Fibroblast of pulmonary artery (primary cell): ENCODE measurements at regions not wholly inside any gene's neighbourhood (a gene's known extent, or its start where the extent isn't known, plus 50 kb on each side); places are given as distances from the start of the nearest gene placed in this dataset.

Source experiments
- DNase-seq: peaks from one replicate; pipeline ENCODE4 v3.0.0-alpha.2; 2010; ENCODE audit warnings: low read depth
- H3K4me3 ChIP-seq: replicated peaks from 2 replicates; pipeline ENCODE4 v1.5.1; 2011; ENCODE audit warnings: low read depth, mild to moderate bottlenecking, control low read depth, low read length, moderate library complexity
- TF ChIP-seq, protein P1 (sequence below): IDR thresholded peaks from 2 replicates; pipeline ENCODE4 v1.5.1; 2011; ENCODE audit warnings: mild to moderate bottlenecking, control low read depth, low read length, inconsistent platforms; ENCODE audit errors: missing control alignments

DNA sequence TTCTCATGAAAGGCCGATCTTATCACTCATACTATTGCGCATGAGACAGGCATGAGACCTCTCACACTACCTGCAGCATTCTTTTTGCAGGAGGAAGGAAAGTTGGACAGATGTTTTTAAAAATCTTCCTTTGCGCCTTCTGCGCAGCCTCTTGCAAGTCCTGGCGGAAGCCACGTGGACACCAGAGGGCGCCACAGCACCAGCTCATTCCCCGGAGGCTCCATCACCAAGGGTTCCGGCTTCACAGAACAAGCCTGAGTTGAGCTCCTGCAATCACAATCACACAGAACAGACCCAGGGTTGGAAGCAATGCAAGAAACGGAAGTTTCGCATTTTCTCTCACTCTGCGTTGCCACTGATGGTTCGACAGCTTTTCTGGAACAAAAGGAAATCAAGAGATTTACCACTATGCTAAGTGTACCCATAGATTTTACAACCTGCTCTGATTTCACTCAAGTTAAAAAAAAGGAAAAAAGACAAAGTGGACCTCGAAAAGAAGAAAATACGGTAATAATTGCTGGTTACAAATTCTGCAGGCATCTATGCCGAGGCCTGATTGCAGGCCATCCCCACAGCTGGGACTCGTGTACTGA is 304.7 kb upstream of the MSX2 start:
- peak overlapping the region; percentile 34 for H3K4me3 ChIP-seq
- DNase-seq: peak; percentile 95
- TF ChIP-seq, protein P1, sequence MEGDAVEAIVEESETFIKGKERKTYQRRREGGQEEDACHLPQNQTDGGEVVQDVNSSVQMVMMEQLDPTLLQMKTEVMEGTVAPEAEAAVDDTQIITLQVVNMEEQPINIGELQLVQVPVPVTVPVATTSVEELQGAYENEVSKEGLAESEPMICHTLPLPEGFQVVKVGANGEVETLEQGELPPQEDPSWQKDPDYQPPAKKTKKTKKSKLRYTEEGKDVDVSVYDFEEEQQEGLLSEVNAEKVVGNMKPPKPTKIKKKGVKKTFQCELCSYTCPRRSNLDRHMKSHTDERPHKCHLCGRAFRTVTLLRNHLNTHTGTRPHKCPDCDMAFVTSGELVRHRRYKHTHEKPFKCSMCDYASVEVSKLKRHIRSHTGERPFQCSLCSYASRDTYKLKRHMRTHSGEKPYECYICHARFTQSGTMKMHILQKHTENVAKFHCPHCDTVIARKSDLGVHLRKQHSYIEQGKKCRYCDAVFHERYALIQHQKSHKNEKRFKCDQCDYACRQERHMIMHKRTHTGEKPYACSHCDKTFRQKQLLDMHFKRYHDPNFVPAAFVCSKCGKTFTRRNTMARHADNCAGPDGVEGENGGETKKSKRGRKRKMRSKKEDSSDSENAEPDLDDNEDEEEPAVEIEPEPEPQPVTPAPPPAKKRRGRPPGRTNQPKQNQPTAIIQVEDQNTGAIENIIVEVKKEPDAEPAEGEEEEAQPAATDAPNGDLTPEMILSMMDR: peak; percentile 98

DNA sequence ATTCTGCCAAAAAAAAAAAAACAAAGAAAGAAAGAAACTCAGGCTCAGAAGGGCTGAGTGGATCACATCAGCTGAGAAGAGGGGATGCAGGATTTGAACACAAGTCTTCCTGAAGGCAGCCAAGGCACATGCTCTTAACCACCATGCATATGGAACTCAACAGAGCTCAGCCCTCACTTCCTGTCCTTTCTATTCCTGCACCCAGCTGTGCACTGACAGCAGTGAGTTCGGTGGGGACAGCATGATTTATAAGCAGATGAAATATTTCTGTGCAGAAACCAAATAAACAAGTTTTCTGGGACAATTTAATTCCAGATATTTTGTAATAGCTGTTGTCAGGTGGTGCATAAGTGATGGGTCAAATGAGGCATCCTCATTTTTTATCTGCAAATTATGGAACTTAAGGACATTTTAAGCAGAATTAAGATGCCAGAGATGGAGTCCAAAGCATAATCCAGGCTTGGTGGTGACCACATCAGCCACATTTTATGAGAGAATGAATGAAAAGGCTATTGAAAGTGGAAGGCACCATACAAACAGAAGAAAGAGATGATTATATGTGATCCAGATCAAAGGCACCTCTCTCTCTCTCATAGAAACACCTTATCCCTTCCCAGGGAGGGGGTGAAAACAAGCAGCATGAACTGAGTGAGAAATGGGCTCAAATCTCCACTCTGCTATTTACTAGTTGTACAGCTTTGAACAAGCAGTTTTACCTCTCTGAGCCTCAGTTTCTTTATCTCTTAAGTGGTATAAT is 303.6 kb upstream of the MSX2 start:
- no peak for DNase-seq
- TF ChIP-seq, protein P1: no peak
- H3K4me3 ChIP-seq: no peak overlapping the region

GRCh38 chr5:174421408-174421805 is 303.0 kb upstream of the MSX2 start:
- TF ChIP-seq, protein P1: no peak
- no peak for DNase-seq
- H3K4me3 ChIP-seq: no peak overlapping the region

DNA sequence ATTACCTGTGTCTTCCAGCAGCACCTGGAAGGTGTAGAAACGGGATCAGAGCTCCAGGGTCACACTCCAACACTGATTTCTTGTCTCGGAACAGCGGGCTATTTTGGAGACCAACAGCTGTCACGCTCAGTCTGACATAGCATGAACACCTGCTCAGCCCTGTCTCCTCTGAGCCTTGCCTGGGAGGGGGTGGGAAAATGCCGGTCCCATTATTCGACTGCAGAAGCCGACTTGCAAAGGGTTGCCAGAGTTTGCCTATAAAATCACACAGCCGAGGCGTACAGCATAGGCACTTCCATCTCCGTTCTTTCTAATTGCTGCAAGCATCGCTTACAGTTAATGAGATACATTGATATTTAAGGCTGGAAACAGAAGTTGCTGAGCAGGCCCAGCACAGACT is 300.8 kb upstream of the MSX2 start:
- no peak overlapping the region for H3K4me3 ChIP-seq
- TF ChIP-seq, protein P1: no peak
- no peak for DNase-seq

DNA sequence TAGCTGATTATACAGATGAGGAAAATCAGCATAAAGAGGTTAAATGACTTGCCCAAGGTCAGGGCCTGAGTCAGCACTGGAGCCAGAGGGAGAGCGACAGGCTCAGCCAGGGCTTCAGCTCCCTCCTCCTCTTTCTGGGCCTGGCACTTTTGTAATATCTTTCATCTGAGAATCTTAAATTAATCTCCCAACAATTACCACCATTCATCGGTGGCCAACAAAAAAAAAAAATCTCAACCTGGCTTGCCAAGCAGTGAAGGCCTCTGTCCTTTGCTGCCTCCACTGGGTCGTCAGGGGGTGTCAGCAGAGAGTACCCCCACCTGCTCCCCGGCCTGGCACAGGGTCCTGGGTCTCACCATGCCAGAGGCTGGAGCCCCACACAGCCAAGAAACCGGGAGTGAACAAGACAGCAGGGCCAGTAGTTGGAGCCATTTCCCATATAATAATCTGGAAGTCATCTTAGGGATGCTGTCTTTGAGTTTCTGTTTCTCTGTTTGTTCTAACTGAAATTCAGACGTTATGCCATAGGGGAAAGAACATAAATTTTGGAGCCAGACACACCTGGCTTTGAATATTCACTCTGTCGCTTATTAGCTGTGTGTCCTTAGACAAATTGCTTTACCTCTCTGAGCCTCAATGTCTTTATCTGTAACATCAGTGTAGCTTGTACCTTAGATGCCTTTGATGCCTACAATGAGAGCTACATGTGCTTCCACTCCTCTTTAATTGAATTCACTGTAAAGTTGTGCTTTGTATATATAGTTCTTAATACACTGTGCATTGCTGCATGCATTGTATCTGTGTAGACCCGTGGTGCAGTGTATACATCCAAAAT is 299.9 kb upstream of the MSX2 start:
- no peak for DNase-seq
- no peak overlapping the region for H3K4me3 ChIP-seq
- TF ChIP-seq, protein P1: no peak

DNA sequence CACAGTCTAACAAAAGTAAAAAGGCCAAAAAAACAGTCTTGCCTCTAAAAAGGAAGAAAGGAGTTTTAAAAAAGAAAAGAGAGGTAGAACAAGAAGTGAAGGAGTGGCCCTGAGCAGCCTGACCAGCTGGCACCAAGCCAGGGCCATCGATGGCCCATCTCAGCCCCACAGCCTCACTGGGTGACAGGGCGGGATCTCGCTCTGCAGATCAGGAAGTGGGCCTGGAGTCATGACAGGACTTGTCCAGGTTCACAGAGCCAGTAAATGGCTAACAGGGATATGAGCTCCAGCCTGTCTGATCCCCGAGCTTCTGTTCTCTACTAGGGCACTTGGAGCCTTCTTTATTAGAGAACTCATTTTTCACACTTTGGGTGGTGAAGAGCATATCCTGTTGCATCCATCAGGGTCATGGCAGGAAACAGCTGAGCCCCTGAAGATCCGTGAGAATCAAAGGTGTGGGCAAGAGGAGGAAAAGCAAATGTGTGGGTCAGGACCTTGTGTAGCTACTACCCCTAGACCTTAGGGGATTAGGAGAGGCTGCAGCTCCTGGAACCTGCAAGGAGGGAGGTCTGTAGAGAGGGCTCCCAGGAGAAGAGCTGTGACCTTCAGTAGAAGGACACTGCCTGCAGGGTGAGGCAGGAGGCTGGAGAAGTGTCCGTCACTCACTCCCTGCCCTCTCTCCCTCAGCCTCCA is 299.0 kb upstream of the MSX2 start:
- no peak for DNase-seq
- TF ChIP-seq, protein P1: no peak

More for the DNA sequence above, 299.0 kb upstream of the MSX2 start:
- no peak overlapping the region for H3K4me3 ChIP-seq
